ENCODE measurements at regions not wholly inside any gene's neighbourhood (a gene's known extent, or its start where the extent isn't known, plus 50 kb on each side); places are given as distances from the start of the nearest gene placed in this dataset.

GRCh38 chr13:73508841-73509240 is 450.0 kb downstream of the KLF5 start:
- Histone ChIP-seq H3K9me1 (ENCODE audit: insufficient read depth, low read length) (no peaks in the 10 kb centered on the region), H4K8ac (ENCODE audit: low read depth in 2 of 2, low read length in 2 of 2) (no peak overlapping the region), H2BK5ac (ENCODE audit: low read depth, low read length, poor library complexity, severe bottlenecking) (no peak overlapping the region), H4K5ac (ENCODE audit: low read depth, low read length) (no peak overlapping the region), H3K14ac (replicated peaks; ENCODE audit: low read depth, low read length) (no peak overlapping the region), H3K36me3 (ENCODE audit: control insufficient read depth, insufficient read depth, low read length) (no peaks in the 10 kb centered on the region), H3K23ac (ENCODE audit: low read depth, low read length) (no peak overlapping the region), H2BK20ac (ENCODE audit: low read depth, low read length) (no peak overlapping the region), H3K27me3 (ENCODE audit: control insufficient read depth, insufficient read depth, low read length) (no peaks in the 10 kb centered on the region), H3K4me3 (ENCODE audit: insufficient read depth, low read depth, low read length) (no peak overlapping the region), H3K4me2 (ENCODE audit: low read depth, low read length) (no peak overlapping the region), H3K4ac (ENCODE audit: low read depth, low read length) (no peak overlapping the region), H3K9ac (ENCODE audit: low read depth, low read length) (no peak overlapping the region), H3K18ac (ENCODE audit: low read depth, low read length) (no peak overlapping the region), H2AK9ac (replicated peaks; ENCODE audit: low read depth, low read length, poor library complexity) (no peak overlapping the region), H2AFZ (replicated peaks; ENCODE audit: low read length, poor library complexity) (no peak overlapping the region), H4K20me1 (ENCODE audit: insufficient read depth, low read length) (no peaks in the 10 kb centered on the region), H2BK15ac (ENCODE audit: low read depth, low read length) (no peak overlapping the region), H3K79me1 (ENCODE audit: low read depth in 1 of 2, low read length in 2 of 2) (no peaks in the 10 kb centered on the region), H3K56ac (ENCODE audit: extremely low read depth, insufficient read depth, low read length) (no peak overlapping the region), H2AK5ac (ENCODE audit: low read depth, low read length) (no peak overlapping the region), H3K27ac (ENCODE audit: insufficient read depth, low read length) (no peak overlapping the region), H4K91ac (ENCODE audit: insufficient read depth, low read depth, low read length) (no peak overlapping the region), H2BK120ac (ENCODE audit: low read depth, low read length) (no peak overlapping the region), H3K4me1 (ENCODE audit: control insufficient read depth, insufficient read depth, low read length) (no peaks in the 10 kb centered on the region), H3K9me3 (ENCODE audit: control insufficient read depth, insufficient read depth, low read length) (no peaks in the 10 kb centered on the region)
- no peak for ATAC-seq (ENCODE audit: low read depth)
- TF ChIP-seq USF2 (IDR thresholded peaks at IDR 0.05; ENCODE audit: low read depth, low read length) (no peak), RCOR1 (IDR thresholded peaks at IDR 0.05; ENCODE audit: insufficient replicate concordance, low read length) (no peak), CHD1 (IDR thresholded peaks at IDR 0.05; ENCODE audit: low read depth, low read length) (no peak), MAFK (IDR thresholded peaks at IDR 0.05; ENCODE audit: low read depth, low read length) (no peak), SMC3 (IDR thresholded peaks at IDR 0.05; ENCODE audit: low read depth, low read length) (no peak), CTCF (conservative IDR thresholded peaks at IDR 0.05; ENCODE audit: low read depth, low read length) (no peak), BHLHE40 (IDR thresholded peaks at IDR 0.05; ENCODE audit: low read depth, low read length) (no peak), POLR2A (IDR thresholded peaks at IDR 0.05; ENCODE audit: low read depth, low read length) (no peak), CEBPB (IDR thresholded peaks at IDR 0.05; ENCODE audit: low read depth, low read length) (no peak), MAZ (IDR thresholded peaks at IDR 0.05; ENCODE audit: borderline replicate concordance, low read depth, low read length) (no peak), ELK1 (IDR thresholded peaks at IDR 0.05; ENCODE audit: borderline replicate concordance, low read depth, low read length) (no peak), FOS (IDR thresholded peaks at IDR 0.05; ENCODE audit: low read depth, low read length) (no peak), MXI1 (IDR thresholded peaks at IDR 0.05; ENCODE audit: borderline replicate concordance, low read depth, low read length) (no peak), NFE2L2 (IDR thresholded peaks at IDR 0.05; ENCODE audit: low read depth, low read length) (no peak)
- DNase-seq, result no peak
- CTCF ChIA-PET, result no interaction called here
- no TSS peak for BruUV-seq (replicated peaks)
- dilution Hi-C loops (cut with HindIII; ENCODE audit: low sequenced_read_pairs, unreplicated experiment), result no loop called here
- 20% methylated on average over 1 of the region's 2 CpGs; no CpG with 5 or more reads in 1 of the 2 experiments for WGBS, 2 experiments (ENCODE audit: extremely low coverage in 2 of 2, insufficient read length in 1 of 2)
- intact Hi-C loops (cut with micrococcal nuclease), result no loop called here
- POLR2A ChIA-PET (ENCODE audit: unreplicated experiment), result no interaction called here
- in situ Hi-C loops (cut with MboI; ENCODE audit: low sequenced_read_pairs), result no loop called here
